NB4 (cell line): ENCODE measurements at regions not wholly inside any gene's neighbourhood (a gene's known extent, or its start where the extent isn't known, plus 50 kb on each side); places are given as distances from the start of the nearest gene placed in this dataset.

ENCODE experiments used
- DNase-seq: peaks from one replicate; pipeline ENCODE4 v3.0.0; 2010; ENCODE audit warnings: low read depth
- H3K4me3 ChIP-seq: one replicate; pipeline ENCODE4 v1.5.1; 2011; ENCODE audit warnings: mild to moderate bottlenecking, low read depth, low read length, moderate library complexity
- MYC ChIP-seq: IDR thresholded peaks from 2 replicates; pipeline ENCODE4 v1.6.1; 2011; ENCODE audit warnings: low read depth, low read length
- POLR2A ChIP-seq: IDR thresholded peaks from 2 replicates; pipeline ENCODE4 v1.6.1; 2011; ENCODE audit warnings: mild to moderate bottlenecking; ENCODE audit not compliant: insufficient read length; ENCODE audit errors: extremely low read depth
- TF ChIP-seq, protein P1 (sequence below): IDR thresholded peaks from 2 replicates; pipeline ENCODE4 v1.6.1; 2011; ENCODE audit warnings: low read depth, low read length
- TF ChIP-seq, protein P2 (sequence below): IDR thresholded peaks from one replicate; pipeline ENCODE4 v1.5.1; 2012; ENCODE audit warnings: low read depth, low read length

- H3K4me3 ChIP-seq, result no peak overlapping the region
- TF ChIP-seq, protein P1, sequence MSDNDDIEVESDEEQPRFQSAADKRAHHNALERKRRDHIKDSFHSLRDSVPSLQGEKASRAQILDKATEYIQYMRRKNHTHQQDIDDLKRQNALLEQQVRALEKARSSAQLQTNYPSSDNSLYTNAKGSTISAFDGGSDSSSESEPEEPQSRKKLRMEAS, result no peak
- TF ChIP-seq, protein P2, sequence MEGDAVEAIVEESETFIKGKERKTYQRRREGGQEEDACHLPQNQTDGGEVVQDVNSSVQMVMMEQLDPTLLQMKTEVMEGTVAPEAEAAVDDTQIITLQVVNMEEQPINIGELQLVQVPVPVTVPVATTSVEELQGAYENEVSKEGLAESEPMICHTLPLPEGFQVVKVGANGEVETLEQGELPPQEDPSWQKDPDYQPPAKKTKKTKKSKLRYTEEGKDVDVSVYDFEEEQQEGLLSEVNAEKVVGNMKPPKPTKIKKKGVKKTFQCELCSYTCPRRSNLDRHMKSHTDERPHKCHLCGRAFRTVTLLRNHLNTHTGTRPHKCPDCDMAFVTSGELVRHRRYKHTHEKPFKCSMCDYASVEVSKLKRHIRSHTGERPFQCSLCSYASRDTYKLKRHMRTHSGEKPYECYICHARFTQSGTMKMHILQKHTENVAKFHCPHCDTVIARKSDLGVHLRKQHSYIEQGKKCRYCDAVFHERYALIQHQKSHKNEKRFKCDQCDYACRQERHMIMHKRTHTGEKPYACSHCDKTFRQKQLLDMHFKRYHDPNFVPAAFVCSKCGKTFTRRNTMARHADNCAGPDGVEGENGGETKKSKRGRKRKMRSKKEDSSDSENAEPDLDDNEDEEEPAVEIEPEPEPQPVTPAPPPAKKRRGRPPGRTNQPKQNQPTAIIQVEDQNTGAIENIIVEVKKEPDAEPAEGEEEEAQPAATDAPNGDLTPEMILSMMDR, result no peak
- TF ChIP-seq MYC (no peak), POLR2A (no peak)
- no peak for DNase-seq
Observed at GRCh38 chr4:1516881-1517480, 110.7 kb upstream of the NKX1-1 start.

DNA sequence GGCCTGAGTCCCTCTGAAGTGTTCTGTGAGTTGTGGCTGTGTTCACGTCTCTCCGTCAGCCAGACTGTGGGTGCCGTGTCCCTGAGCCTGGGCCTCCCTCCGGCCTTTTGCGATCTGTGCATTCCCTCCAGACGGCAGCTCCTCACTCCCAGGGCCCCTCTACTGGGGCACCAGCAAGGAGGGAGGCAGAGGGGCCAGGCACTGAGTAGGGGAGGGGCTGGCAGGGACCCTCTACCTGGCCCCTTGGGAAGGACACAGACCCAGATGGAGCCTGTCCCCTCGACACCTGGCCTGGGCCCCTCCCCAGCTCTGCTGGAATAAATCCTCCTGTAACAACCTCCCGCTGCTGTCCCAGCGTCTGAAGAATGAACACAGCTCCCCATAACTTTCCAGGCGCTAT lies 110.0 kb upstream of the NKX1-1 start:
- TF ChIP-seq, protein P1, result no peak
- TF ChIP-seq MYC (no peak), POLR2A (no peak)
- TF ChIP-seq, protein P2, result no peak
- H3K4me3 ChIP-seq, result no peak overlapping the region
- DNase-seq, result no peak

GRCh38 chr4:1515763-1516162 lies 109.5 kb upstream of the NKX1-1 start:
- H3K4me3 ChIP-seq, result no peak overlapping the region
- DNase-seq, result no peak
- no peak for TF ChIP-seq POLR2A
- TF ChIP-seq MYC, result no peak
- TF ChIP-seq, protein P2, result no peak
- TF ChIP-seq, protein P1, result no peak

- DNase-seq, result no peak
- H3K4me3 ChIP-seq, result no peak overlapping the region
- no peak for TF ChIP-seq POLR2A
Observed at GRCh38 chr4:1515156-1515555, 108.9 kb upstream of the NKX1-1 start.

GRCh38 chr4:1514612-1515011 lies 108.4 kb upstream of the NKX1-1 start:
- TF ChIP-seq POLR2A, result no peak
- no peak for TF ChIP-seq MYC
- TF ChIP-seq, protein P1, result no peak
- TF ChIP-seq, protein P2, result no peak
- no peak overlapping the region for H3K4me3 ChIP-seq
- DNase-seq, result no peak

DNA sequence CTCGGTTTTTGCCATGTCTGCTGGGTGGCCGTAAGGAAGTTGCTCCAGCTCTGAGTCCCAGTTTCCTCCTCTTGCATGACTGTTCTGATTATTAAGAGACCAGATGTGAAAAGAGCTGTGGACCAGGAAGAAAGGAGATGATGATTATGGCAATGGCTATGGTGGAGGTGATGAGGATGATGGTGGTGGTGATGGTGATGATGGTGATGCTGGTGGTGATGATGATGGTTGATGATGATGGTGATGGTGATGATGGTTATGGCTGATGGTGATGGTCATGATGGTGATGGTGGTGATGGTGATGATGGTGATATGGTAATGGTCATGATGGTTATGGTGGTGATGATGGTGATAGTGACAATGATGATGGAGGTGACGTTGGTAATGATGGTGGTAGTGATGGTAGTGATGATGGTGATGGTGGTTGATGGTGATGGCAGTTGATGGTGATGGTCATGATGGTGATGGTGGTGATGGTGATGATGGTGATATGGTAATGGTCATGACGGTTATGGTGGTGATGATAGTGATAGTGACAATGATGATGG lies 107.8 kb upstream of the NKX1-1 start:
- DNase-seq, result no peak
- no peak overlapping the region for H3K4me3 ChIP-seq
- TF ChIP-seq, protein P1, result no peak
- TF ChIP-seq MYC (no peak), POLR2A (no peak)
- TF ChIP-seq, protein P2, result no peak
